ENCODE measurements at regions not wholly inside any gene's neighbourhood (a gene's known extent, or its start where the extent isn't known, plus 50 kb on each side); places are given as distances from the start of the nearest gene placed in this dataset.
"Not testable (repeated sequence)": the region's sequence is repeated elsewhere in the genome, so short reads cannot be mapped to it uniquely, and the experiment has no call there.

DNA sequence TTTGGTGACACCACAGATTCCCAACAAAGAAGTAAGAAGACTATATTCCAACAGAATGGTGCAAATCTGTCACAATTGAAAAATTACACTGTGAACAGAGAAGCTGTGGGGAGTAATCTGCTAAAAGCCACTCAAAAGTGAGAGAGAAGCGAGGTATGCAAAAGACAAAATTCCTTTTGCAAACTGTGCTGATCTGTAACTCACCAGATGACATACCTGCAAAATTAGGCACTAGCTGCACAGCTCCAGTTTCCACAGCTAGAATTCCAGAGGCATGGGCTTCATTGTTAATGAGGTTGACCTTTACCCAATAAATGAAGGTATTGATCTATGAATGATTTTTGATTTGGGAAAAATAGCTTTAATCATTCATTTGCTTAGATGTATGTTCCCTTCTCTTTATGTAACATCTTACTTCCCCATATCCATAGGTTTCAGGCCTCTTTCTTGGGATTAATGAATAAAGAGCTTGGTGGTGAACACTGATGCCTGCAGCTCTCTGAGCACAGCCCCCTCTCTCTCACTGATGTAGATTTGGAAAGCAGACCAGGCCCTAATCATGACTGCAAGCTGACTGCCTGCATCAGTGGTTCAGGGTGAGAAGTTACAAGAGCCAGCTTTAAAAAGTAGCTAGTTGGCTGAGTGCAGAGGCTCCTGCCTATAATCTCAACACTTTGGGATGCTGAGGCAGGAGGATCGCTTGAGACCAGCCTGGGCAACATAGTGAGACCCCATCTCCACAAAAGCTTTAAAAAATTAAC lies 85.2 kb downstream of the LACC1 start:
- no peak for TF ChIP-seq CTCF (IDR thresholded peaks at IDR 0.05; ENCODE audit: low read length, missing control alignments)
- DNase-seq (ENCODE audit: low read depth): no peak
- no peak overlapping the region for H3K4me3 ChIP-seq (replicated peaks; ENCODE audit: low read depth, low read length)

- no peak overlapping the region for H3K4me3 ChIP-seq (replicated peaks; ENCODE audit: low read depth, low read length)
- no peak for TF ChIP-seq CTCF (IDR thresholded peaks at IDR 0.05; ENCODE audit: low read length, missing control alignments)
These were observed 85.7 kb downstream of the LACC1 start for GRCh38 chr13:43965459-43965845.

DNA sequence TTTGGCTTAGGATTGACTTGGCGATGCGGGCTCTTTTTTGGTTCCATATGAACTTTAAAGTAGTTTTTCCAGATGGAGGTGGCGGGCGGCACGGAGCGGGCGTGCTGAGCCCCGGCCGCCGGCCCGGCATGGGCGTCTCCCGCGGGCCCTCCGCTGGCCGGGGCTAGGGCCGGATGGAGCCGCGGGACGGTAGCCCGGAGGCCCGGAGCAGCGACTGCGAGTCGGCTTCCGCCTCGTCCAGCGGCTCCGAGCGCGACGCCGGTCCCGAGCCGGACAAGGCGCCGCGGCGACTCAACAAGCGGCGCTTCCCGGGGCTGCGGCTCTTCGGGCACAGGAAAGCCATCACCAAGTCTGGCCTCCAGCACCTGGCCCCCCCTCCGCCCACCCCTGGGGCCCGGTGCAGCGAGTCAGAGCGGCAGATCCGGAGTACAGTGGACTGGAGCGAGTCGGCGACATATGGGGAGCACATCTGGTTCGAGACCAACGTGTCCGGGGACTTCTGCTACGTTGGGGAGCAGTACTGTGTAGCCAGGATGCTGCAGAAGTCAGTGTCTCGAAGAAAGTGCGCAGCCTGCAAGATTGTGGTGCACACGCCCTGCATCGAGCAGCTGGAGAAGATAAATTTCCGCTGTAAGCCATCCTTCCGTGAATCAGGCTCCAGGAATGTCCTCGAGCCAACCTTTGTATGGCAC lies 88.7 kb downstream of the LACC1 start:
- not testable (repeated sequence) for H3K4me3 ChIP-seq (replicated peaks; ENCODE audit: low read depth, low read length); DNase-seq (ENCODE audit: low read depth)

More at GRCh38 chr13:43965459-43965845, 85.7 kb downstream of the LACC1 start:
- DNase-seq (ENCODE audit: low read depth): no peak

DNA sequence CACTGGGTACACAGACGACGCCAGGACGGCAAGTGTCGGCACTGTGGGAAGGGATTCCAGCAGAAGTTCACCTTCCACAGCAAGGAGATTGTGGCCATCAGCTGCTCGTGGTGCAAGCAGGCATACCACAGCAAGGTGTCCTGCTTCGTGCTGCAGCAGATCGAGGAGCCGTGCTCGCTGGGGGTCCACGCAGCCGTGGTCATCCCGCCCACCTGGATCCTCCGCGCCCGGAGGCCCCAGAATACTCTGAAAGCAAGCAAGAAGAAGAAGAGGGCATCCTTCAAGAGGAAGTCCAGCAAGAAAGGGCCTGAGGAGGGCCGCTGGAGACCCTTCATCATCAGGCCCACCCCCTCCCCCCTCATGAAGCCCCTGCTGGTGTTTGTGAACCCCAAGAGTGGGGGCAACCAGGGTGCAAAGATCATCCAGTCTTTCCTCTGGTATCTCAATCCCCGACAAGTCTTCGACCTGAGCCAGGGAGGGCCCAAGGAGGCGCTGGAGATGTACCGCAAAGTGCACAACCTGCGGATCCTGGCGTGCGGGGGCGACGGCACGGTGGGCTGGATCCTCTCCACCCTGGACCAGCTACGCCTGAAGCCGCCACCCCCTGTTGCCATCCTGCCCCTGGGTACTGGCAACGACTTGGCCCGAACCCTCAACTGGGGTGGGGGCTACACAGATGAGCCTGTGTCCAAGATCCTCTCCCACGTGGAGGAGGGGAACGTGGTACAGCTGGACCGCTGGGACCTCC lies 89.4 kb downstream of the LACC1 start:
- H3K4me3 ChIP-seq (replicated peaks; ENCODE audit: low read depth, low read length); DNase-seq (ENCODE audit: low read depth): not testable (repeated sequence)

DNA sequence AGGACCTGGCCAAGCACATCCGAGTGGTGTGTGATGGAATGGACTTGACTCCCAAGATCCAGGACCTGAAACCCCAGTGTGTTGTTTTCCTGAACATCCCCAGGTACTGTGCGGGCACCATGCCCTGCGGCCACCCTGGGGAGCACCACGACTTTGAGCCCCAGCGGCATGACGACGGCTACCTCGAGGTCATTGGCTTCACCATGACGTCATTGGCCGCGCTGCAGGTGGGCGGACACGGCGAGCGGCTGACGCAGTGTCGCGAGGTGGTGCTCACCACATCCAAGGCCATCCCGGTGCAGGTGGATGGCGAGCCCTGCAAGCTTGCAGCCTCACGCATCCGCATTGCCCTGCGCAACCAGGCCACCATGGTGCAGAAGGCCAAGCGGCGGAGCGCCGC lies 90.2 kb downstream of the LACC1 start:
- not testable (repeated sequence) for H3K4me3 ChIP-seq (replicated peaks; ENCODE audit: low read depth, low read length); DNase-seq (ENCODE audit: low read depth)

- not testable (repeated sequence) for DNase-seq (ENCODE audit: low read depth)
These were observed 91.0 kb downstream of the LACC1 start for GRCh38 chr13:43970520-43971242.

GRCh38 chr13:43971324-43971723 lies 91.6 kb downstream of the LACC1 start:
- not testable (repeated sequence) for H3K4me3 ChIP-seq (replicated peaks; ENCODE audit: low read depth, low read length); DNase-seq (ENCODE audit: low read depth)

More at GRCh38 chr13:43970520-43971242, 91.0 kb downstream of the LACC1 start:
- H3K4me3 ChIP-seq (replicated peaks; ENCODE audit: low read depth, low read length): not testable (repeated sequence)

- no peak for DNase-seq (ENCODE audit: low read depth)
- no peak for TF ChIP-seq CTCF (IDR thresholded peaks at IDR 0.05; ENCODE audit: low read length, missing control alignments)
- no peak overlapping the region for H3K4me3 ChIP-seq (replicated peaks; ENCODE audit: low read depth, low read length)
These were observed 98.2 kb downstream of the LACC1 start for GRCh38 chr13:43977911-43978310.

- no peak for TF ChIP-seq CTCF (IDR thresholded peaks at IDR 0.05; ENCODE audit: low read length, missing control alignments)
- no peak overlapping the region for H3K4me3 ChIP-seq (replicated peaks; ENCODE audit: low read depth, low read length)
- no peak for DNase-seq (ENCODE audit: low read depth)
These were observed 99.0 kb downstream of the LACC1 start for GRCh38 chr13:43978688-43979087.
